ENCODE measurements at regions not wholly inside any gene's neighbourhood (a gene's known extent, or its start where the extent isn't known, plus 50 kb on each side); places are given as distances from the start of the nearest gene placed in this dataset.

GRCh38 chr1:38402230-38402815, 355.7 kb upstream of the POU3F1 start:
- Histone ChIP-seq H3K4ac (ENCODE audit: low read depth, low read length) (no peak overlapping the region), H3K56ac (ENCODE audit: insufficient read length, low read depth, low read length) (no peak overlapping the region), H4K91ac (ENCODE audit: insufficient read length, low read depth, low read length) (no peak overlapping the region), H3K18ac (ENCODE audit: insufficient read length, low read depth, low read length) (no peak overlapping the region), H4K8ac (replicated peaks; ENCODE audit: insufficient read length, low read depth, low read length) (no peak overlapping the region), H3K9me3 (ENCODE audit: control insufficient read depth, low read depth, low read length) (no peaks in the 10 kb centered on the region), H3K14ac (ENCODE audit: insufficient read depth, low read length) (no peak overlapping the region), H2BK12ac (ENCODE audit: insufficient read length, low read depth, low read length) (no peak overlapping the region), H3K9ac (ENCODE audit: extremely low read depth, insufficient read length, low read length) (no peak overlapping the region), H3K23me2 (ENCODE audit: insufficient read length, low read depth, low read length, poor library complexity, severe bottlenecking) (no peaks in the 10 kb centered on the region), H2AFZ (ENCODE audit: low read length) (no peak overlapping the region), H3K4me1 (ENCODE audit: insufficient read depth, low read length) (no peaks in the 10 kb centered on the region), H2BK15ac (ENCODE audit: low read depth, low read length) (no peak overlapping the region), H3K79me2 (ENCODE audit: insufficient read depth, low read length) (no peaks in the 10 kb centered on the region), H2BK20ac (ENCODE audit: low read depth, low read length, poor library complexity, severe bottlenecking) (no peak overlapping the region), H2BK5ac (ENCODE audit: insufficient read length, low read length) (no peak overlapping the region), H3K27ac (ENCODE audit: insufficient read length, low read depth, low read length) (no peak overlapping the region), H4K5ac (ENCODE audit: insufficient read length, low read depth, low read length) (no peak overlapping the region), H3T11ph (ENCODE audit: low read length) (no peak overlapping the region), H3K79me1 (ENCODE audit: insufficient read depth, low read depth, low read length, poor library complexity, severe bottlenecking) (no peaks in the 10 kb centered on the region), H2AK5ac (ENCODE audit: insufficient read length, low read length) (no peak overlapping the region), H3K23ac (ENCODE audit: insufficient read length, low read depth, low read length) (no peak overlapping the region), H3K4me2 (ENCODE audit: insufficient read depth, insufficient read length, low read length) (no peak overlapping the region), H4K20me1 (ENCODE audit: control insufficient read depth, insufficient read depth, insufficient read length) (no peaks in the 10 kb centered on the region), H2BK120ac (ENCODE audit: low read depth, low read length, poor library complexity, severe bottlenecking) (no peak overlapping the region), H3K27me3 (ENCODE audit: insufficient read depth, low read length) (no peaks in the 10 kb centered on the region)
- Mint-ChIP-seq H3K36me3 (ENCODE audit: insufficient read depth in 1 of 3, low read depth in 3 of 3) (peaks cover 15 to 36% (median 20%) of the 10 kb centered on the region in 3 experiments), H3K4me3 (no peak overlapping the region), H3K9me3 (peaks cover 18 to 43% of the 10 kb centered on the region in 2 experiments), H3K27me3 (ENCODE audit: low read depth) (no peaks in the 10 kb centered on the region), H3K4me1 (peaks cover 4% of the 10 kb centered on the region in 2 experiments; a peak in 3 of 4 replicates), H3K27ac (no peak overlapping the region)
- DNase-seq, result no peak
- WGBS (ENCODE audit: extremely low coverage, insufficient read length, low lambda C conversion rate), result no CpG with 5 or more reads among the region's 2 CpGs
- TF ChIP-seq CTCF (conservative IDR thresholded peaks at IDR 0.05), result no peak

Data from H9 (cell line).